Choroid plexus epithelial cell (primary cell): ENCODE measurements at regions not wholly inside any gene's neighbourhood (a gene's known extent, or its start where the extent isn't known, plus 50 kb on each side); places are given as distances from the start of the nearest gene placed in this dataset.
"Not testable (repeated sequence)": the region's sequence is repeated elsewhere in the genome, so short reads cannot be mapped to it uniquely, and the experiment has no call there.

Experiments
- DNase-seq: peaks from one replicate; pipeline ENCODE4 v3.0.0-alpha.2; 2010; ENCODE audit warnings: low read depth
- H3K4me3 ChIP-seq: 2 replicates; pipeline ENCODE4 v1.5.1; 2011; ENCODE audit warnings: low read depth, mild to moderate bottlenecking, control low read depth, low read length, moderate library complexity
- TF ChIP-seq, protein P1 (sequence below): conservative IDR thresholded peaks from 2 replicates; pipeline ENCODE4 v1.5.1; 2011; ENCODE audit warnings: low read depth, mild to moderate bottlenecking, control low read depth, inconsistent platforms, low read length, moderate library complexity

DNA sequence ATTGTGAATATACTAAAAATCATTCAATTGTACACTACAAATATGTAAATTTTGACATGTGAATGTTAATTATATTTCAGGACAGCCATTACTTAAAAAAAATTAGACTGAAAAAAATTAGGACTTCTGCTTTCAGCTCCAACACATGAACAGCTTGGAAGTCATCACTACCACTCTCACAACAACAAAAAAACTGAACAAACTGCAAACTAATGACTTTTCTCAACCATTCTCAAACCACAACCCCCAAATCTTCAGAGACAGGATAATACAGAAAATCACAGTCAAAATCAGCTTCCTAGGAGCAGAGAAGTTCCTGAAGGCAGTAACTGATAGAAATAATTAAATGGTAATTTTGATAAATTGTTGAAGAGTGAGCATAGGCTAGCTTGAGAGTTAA, 686.4 kb downstream of the TLE1 start:
- TF ChIP-seq, protein P1, sequence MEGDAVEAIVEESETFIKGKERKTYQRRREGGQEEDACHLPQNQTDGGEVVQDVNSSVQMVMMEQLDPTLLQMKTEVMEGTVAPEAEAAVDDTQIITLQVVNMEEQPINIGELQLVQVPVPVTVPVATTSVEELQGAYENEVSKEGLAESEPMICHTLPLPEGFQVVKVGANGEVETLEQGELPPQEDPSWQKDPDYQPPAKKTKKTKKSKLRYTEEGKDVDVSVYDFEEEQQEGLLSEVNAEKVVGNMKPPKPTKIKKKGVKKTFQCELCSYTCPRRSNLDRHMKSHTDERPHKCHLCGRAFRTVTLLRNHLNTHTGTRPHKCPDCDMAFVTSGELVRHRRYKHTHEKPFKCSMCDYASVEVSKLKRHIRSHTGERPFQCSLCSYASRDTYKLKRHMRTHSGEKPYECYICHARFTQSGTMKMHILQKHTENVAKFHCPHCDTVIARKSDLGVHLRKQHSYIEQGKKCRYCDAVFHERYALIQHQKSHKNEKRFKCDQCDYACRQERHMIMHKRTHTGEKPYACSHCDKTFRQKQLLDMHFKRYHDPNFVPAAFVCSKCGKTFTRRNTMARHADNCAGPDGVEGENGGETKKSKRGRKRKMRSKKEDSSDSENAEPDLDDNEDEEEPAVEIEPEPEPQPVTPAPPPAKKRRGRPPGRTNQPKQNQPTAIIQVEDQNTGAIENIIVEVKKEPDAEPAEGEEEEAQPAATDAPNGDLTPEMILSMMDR = no peak
- H3K4me3 ChIP-seq = no peak overlapping the region
- DNase-seq = no peak

DNA sequence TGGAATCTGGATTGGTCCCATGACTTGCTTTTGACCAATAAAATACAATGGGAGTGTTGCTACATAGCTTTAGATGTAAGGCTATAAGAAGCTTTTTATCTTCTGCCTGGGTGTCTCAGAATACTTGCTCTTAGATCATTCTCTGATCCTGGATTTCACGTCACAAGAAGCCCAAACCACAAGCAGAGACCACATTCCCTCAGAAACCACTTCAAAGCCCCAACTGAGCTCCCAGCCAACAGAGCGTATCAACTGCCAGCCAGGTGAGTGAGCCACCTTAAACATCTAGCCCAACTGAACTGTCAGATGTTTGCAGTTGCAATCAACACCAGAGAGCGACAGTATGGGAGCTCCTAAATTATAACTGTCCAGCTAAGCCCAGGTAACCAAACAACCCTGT, 687.1 kb downstream of the TLE1 start:
- no peak overlapping the region for H3K4me3 ChIP-seq
- TF ChIP-seq, protein P1 = no peak
- peak; percentile 19 for DNase-seq

DNA sequence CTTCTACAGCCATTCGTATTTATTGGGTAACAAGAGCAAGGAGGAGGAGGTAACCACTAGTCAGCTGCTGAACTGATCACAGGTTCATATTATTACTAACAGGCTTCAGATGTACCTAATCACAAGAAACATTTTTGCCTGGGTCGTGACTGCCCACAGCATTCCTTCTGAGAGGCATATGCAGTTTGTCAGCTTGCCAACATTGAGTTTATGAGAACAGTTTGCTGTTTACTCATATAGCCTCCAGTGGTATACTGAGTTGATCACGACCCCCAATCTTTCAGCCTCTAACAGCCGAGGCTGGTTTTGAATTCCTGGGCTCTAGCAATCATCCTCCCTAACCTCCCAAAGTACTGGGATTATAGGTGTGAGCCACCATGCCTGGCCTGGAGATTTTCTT, 693.6 kb downstream of the TLE1 start:
- DNase-seq = peak; percentile 83
- no peak overlapping the region for H3K4me3 ChIP-seq
- TF ChIP-seq, protein P1 = no peak

DNA sequence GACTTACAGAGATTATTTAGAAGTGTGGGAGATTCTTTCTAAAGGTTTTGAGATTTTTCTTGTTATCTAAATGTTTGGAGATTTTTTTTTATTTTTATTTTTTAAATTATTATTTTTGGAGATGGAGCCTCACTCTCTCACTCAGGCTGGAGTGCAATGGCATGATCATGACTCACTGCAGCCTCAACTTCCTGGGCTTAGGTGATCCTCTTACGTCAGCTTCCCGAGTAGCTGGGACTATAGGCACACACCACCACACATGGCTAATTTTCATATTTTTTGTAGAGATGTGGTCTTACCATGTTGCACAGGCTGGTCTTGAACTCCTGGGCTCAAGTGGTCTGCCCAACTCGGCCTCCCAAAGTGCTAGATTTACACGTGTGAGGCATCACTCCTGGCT, 694.5 kb downstream of the TLE1 start:
- DNase-seq = peak; percentile 73
- H3K4me3 ChIP-seq = no peak overlapping the region
- TF ChIP-seq, protein P1 = no peak

DNA sequence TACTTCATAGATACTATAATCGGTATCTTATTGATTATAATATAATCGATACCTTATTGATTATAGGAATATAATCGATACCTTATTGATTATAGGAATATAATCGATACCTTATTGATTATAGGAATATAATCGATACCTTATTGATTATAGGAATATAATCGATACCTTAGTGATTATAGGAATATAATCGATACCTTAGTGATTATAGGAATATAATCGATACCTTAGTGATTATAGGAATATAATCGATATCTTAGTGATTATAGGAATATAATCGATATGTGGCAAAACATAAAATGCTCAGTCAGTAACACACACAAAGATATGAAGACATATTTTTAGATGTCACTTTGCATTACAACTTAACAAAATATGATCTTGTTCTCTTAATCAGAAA, 703.8 kb downstream of the TLE1 start:
- not testable (repeated sequence) for DNase-seq, H3K4me3 ChIP-seq

DNA sequence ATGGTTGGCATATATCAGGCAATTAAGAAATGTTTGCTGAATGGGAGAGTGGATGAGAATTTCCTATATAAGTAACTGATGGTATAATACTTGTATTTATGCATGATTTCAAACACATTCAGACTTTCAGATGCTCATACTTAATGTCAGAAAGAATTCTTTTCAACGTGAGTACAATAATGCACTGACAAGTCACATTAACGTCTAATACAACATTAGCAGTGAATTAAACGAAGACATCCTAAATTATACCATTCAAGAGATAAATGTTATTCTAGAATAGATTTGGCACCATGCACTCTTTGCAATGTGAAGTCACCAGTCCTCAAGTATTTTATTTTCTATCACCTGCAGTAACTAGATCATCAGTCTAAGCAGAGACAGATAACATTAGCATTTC, 712.9 kb downstream of the TLE1 start:
- TF ChIP-seq, protein P1 = no peak
- no peak overlapping the region for H3K4me3 ChIP-seq
- no peak for DNase-seq

DNA sequence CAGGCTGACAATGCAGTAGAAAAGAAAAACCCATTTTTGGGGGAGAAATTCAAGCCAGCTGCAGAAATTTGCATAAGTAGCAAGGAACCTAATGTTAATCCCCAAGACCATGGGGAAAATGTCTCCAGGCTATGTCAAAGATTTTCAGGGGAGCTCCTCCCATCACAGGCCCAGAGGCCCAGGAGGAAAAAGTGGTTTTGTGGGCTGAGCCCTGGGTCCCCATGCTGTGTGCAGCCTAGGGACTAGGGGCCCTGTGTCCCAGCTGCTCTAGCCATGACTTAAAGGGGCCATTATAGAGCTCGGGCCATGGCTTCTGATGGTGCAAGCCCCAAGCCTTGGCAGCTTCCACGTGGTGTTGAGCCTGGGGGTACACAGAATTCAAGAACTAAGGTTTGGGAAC, 719.0 kb downstream of the TLE1 start:
- not testable (repeated sequence) for DNase-seq, H3K4me3 ChIP-seq

DNA sequence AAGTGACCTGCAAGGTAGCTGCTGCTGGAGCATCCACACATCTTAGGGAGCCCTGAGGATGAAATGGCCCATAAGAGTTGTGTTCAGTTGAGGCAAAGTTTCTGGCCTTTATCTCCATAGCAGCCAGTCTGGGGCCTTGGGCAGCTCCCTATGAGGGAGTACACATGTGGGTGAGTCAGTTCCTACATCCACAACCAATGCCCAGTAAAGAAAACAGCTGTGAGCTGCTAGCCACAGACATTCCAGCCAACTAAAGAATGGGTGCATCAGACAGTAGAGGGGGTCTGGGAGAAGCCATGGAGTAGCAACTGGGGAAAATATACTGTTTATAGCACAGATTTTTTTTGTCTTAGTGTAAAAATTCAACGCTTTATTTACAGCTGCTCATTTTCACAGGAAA, 720.7 kb downstream of the TLE1 start:
- H3K4me3 ChIP-seq = no peak overlapping the region
- TF ChIP-seq, protein P1 = no peak
- peak; percentile 80 for DNase-seq
